Activated T-cell treated with anti-CD3 and anti-CD28 coated beads, Interleukin-2, amount 50 U/mL, for 1 hour (primary cell): ENCODE measurements at regions not wholly inside any gene's neighbourhood (a gene's known extent, or its start where the extent isn't known, plus 50 kb on each side); places are given as distances from the start of the nearest gene placed in this dataset.
"Not testable (repeated sequence)": the region's sequence is repeated elsewhere in the genome, so short reads cannot be mapped to it uniquely, and the experiment has no call there.

Source experiments
- DNase-seq: peaks from one replicate; pipeline ENCODE4 v3.0.0-alpha.2; 2020

- DNase-seq: not testable (repeated sequence)
Measured at GRCh38 chr15:20363591-20363990, 178.0 kb downstream of the GOLGA6L6 start.

DNA sequence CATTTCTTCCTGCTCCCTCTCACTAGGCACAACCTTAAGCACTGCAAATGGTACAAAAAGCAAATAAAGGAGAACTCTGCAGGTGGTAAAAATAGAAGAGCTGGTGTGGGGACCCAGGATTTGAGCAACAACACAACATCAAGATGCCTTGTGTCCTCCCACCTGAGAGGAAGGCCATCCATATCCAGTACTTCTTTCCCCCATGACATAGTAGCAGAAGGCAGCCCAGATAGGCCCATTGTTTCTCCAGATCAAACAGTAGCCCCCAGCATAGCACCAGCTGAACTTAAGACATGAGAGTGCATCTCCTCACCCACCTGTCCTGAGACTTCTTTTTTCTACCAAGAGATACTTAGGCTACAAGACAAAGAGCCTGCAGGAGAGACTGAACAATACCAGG lies 180.5 kb downstream of the GOLGA6L6 start:
- DNase-seq: no peak

- DNase-seq: no peak
Measured at GRCh38 chr15:20358779-20359414, 182.7 kb downstream of the GOLGA6L6 start.

- DNase-seq: peak; percentile 21
Measured at GRCh38 chr15:20358066-20358778, 183.4 kb downstream of the GOLGA6L6 start.

GRCh38 chr15:20357481-20358065 lies 184.0 kb downstream of the GOLGA6L6 start:
- peak; percentile 28 for DNase-seq

DNA sequence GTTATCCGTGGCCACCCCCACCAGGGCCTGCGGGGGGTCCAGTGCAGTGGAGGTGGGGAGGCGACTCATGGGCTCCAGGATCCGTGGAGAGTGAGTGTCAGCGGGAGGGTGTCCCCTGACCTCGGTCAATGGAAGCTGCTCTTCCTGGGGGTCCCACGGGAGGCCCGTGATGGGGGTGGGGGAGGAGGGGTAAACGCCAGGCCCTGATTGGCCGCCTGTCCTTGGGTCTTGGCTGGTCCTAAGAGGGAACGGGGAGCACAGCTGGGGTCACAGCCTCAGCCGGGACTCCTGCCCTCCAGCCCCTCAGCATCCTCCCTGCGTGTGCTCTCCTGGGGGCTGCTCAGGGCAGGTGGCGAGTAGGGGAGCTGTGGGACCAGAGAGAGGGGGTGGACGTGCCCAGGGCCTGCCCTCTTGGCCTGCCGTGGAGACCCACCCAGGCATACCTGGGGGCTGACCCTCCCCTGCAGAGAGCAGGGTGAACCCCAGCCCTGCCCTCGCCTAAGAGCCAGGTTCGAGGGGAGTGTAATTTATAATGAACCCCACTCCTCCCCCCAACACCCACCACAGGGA lies 184.6 kb downstream of the GOLGA6L6 start:
- DNase-seq: peak; percentile 27

DNA sequence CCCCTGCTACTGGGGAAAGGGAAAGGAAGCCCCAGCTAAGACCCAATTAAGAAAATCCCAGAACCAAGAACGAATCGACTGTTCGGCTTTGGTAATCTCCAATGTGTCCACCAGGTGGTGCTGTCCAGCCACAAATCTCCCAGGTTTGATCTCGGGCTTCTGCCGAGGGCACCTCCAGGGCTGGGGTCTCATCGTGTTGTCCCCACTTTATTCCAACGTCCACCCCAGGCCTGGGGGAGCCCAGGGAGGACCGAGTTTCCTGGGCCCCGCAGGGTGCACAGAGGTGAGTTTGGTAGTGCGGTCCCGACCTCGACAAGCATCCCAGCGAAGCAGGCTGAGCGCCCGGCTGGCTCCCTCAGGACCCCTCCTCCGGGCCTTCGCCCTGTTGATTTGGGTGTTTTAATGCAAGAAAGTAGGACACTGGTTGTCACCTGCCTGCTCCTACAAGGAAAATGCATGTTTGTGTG lies 185.1 kb downstream of the GOLGA6L6 start:
- DNase-seq: peak; percentile 86

GRCh38 chr15:20355256-20355868 lies 186.2 kb downstream of the GOLGA6L6 start:
- DNase-seq: peak; percentile 20

GRCh38 chr15:20354884-20355223 lies 186.7 kb downstream of the GOLGA6L6 start:
- peak; percentile 18 for DNase-seq

GRCh38 chr15:20353966-20354883 lies 187.4 kb downstream of the GOLGA6L6 start:
- DNase-seq: peak; percentile 15

DNA sequence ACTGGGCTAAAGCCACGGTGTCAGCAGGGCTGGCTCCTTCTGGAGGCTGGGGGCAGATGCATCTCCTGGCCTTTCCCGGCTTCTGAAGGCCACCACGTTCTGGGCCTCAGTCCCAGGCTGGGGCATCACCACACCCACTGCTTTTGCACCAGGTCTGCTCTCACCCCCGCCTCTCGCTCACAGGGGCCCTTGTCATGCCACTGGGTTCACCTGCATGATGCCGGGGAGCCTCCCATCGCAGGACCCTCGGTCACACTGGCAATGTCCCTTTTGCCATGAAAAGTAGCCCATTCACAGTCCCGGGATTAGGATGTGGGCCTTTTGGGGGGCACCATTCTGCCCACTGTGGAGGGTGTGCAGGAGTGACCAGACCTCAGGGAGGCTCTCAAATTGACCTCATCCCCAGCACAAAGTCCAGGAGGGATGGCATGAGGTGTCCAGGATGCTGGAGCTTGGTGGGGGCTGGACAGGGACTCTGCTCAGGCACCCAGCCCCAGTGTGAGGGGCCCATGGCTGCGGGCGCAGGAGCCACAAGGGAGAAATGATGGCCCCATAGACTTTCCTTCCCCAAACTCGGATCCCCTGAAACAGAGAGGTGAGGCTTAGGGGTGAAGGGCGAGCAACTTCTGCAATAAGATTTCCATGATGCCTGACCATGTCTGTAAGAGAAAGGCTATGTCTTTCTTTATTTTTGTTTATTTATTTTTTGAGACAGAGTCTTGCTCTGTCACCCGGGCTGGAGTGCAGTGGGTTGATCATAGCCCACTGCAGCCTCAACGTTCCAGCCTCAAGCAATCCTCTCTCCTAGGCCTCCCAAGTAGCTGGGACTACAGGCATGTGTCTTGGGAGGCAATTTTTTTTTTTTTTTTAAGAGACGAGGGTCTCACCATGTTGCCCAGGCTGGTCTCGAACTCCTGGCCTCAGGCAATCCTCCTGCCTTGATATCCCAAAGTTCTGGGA lies 189.1 kb downstream of the GOLGA6L6 start:
- no peak for DNase-seq

DNA sequence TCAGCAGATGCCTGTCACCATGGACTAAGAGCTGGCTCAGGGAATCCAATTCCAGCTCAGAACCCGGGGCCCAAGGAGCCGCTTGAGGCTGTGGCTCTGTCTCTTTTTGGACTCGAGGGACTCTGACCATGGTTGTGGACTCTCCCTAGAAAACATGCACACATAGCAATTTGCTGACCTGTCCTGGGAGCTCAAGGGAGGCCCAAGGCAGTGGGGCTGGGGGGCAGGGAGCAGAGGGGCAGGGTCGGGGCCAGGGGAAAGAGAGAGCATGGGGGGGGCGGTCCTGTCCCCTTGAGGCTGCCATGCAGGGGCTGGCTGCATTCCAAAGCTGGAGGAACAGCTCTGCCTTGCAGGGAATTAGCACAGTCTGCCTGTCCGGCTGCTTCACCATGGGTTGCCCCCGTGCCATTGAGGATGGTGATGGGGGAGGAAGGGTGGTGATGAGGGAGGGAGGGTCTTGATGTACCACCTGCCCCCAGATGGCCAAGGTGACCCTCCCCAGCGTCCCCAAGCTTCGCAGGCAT lies 190.1 kb downstream of the GOLGA6L6 start:
- no peak for DNase-seq

DNA sequence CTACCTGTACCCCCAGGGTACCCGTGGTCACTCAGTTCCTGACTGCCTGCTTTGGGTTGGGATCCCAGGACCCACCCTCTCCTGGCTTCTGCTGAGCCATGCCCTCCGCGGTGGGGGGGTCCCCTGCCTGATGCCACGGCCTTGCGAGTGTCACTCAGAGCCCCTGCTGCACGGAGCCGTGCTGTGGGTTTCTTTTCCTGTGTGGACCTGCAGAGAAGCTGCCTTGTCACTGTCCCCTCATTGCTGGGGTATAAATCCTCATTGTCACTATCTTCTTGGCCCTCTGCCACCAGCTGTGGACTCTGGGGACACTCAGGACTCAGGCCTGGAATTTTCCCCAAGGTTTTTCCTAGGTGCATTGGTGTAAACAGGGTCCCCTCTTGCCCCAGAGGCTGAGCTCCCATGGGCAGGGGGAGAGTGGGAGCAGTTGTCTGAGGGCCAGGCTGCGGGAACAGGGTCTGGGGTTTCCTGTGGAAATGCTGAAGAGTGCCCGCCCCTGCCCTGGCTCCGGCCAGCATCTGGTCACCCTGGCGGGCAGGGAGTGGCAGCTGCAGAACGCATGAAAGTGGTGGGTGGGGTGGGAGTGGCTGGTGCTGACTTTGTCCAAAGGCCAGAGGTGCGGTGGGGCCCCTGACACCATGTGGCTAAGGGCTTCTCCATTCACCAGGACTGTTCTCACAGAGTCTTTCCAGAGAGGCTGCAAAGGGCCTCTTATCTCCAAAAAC lies 191.7 kb downstream of the GOLGA6L6 start:
- DNase-seq: peak; percentile 25

GRCh38 chr15:20348900-20349773 lies 192.5 kb downstream of the GOLGA6L6 start:
- DNase-seq: peak; percentile 19

GRCh38 chr15:20348291-20348899 lies 193.2 kb downstream of the GOLGA6L6 start:
- no peak for DNase-seq

GRCh38 chr15:20346082-20346805 lies 195.4 kb downstream of the GOLGA6L6 start:
- no peak for DNase-seq

GRCh38 chr15:20345401-20345958 lies 196.1 kb downstream of the GOLGA6L6 start:
- no peak for DNase-seq
